Right ventricle myocardium superior (tissue), 1 donor: ENCODE measurements at regions not wholly inside any gene's neighbourhood (a gene's known extent, or its start where the extent isn't known, plus 50 kb on each side); places are given as distances from the start of the nearest gene placed in this dataset.
"Not testable (repeated sequence)": the region's sequence is repeated elsewhere in the genome, so short reads cannot be mapped to it uniquely, and the experiment has no call there.

Experiments used
- ATAC-seq: fragments of 200-7000 bp; cut with Tn5 transposase; one replicate; pipeline ENCODE4 v1.9.1; 2020; ENCODE audit warnings: mild to moderate bottlenecking; ENCODE audit not compliant: poor library complexity
- DNase-seq: peaks from one replicate; pipeline ENCODE4 v3.0.0-alpha.2; 2020
- intact Hi-C: fragments of 100-400 bp; cut with DNase I; formaldehyde crosslinking; loops from one replicate; pipeline ENCODE4 v1.11.2; 2022
- donor health status: DM: no; HTN: yes; CAD: no; lungs with severe emphysema.

DNA sequence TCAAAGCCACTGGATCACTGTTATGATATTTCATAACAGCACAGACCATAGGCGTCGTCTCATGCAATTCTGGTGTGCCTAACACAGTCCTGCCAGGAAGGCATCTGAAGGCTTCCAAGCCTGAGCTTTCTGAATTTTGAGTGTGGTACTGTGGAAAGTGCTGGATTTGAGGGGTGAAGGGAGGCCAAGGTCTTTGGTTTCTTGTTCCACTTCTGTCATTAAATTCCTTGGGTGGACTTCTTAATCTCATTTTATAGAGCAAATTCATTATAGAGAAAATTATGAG is 441.3 kb upstream of the PIK3R1 start:
- DNase-seq (no peak), ATAC-seq (peak; percentile 79)
- intact Hi-C loops: no loop called here

DNA sequence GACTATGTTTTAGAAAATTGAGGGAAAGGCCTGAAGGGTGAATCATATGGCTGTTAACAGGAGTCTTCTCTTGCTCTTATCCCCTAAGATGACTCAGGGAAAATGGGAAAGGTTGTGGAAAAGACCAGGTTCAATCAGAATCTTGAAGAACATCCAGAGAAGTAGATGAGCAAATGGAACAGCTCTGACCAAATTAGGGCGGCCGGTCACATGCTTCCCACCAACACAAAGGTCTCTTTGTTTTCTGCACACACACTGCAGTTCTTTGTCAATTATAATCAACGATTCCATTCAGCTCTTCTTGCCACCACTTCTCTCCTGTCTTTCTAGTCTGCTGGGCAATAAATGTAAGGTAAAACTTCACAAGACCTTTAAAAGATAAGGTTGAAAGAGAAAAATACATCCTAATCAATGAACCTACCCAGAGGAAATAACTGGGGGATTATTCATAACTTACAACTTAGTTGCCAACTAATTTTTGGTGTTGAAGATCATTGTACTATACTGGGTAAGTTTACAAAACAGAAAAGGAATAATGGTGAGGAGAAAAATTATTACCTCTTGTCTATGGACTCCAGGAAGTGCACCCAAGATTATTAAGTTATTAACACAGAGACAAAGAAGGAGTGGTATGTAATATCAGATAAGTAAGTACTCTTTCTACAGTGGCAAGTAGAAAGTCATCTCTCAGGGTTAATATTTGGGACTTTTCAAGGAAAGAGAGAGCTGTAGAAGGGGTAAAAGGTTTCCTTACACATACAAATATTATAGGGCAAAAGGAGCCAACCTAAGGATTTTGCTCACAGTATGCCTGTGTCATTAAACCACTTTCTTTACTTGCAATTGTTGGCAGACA is 441.9 kb upstream of the PIK3R1 start:
- intact Hi-C loops: no loop called here
- DNase-seq (peak; percentile 59), ATAC-seq (peak; percentile 92)

- intact Hi-C loops: no loop called here
- DNase-seq: no peak
- ATAC-seq: no peak
Observed at GRCh38 chr5:67771791-67772190, 443.8 kb upstream of the PIK3R1 start.

GRCh38 chr5:67771221-67771620 is 444.3 kb upstream of the PIK3R1 start:
- intact Hi-C loops: no loop called here
- ATAC-seq: no peak
- DNase-seq: no peak

DNA sequence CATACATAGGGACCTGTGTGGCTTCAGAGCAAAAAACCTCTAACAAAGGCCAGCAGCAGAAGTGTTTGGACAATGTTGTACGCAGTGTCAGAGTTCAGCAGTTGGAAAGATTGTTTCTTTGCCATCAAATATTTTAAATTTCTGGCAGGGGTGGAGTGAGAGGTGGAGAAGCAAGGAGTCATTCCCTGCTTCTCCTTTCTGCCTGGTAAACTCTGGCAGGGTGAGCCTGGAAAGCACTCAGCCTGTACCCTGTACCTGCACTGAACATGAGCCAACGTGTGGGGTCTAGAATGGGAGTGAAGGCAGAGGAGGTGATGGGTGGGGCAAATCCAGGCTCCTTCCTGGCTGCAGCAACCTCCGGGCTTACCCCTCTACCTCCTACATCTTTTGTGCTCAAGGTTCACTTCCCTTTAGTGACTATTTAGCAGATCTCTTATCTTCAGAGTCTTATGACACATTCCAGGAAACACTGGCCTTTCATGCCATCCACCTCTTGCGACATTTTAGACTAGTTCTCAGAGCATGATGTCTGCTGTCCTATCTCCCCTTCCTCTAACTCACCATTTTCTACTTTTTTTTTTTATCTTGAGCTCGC is 445.0 kb upstream of the PIK3R1 start:
- no peak for DNase-seq
- no peak for ATAC-seq
- intact Hi-C loops: no loop called here

GRCh38 chr5:67765697-67766096 is 449.9 kb upstream of the PIK3R1 start:
- no peak for ATAC-seq
- DNase-seq: no peak
- intact Hi-C loops: no loop called here

DNA sequence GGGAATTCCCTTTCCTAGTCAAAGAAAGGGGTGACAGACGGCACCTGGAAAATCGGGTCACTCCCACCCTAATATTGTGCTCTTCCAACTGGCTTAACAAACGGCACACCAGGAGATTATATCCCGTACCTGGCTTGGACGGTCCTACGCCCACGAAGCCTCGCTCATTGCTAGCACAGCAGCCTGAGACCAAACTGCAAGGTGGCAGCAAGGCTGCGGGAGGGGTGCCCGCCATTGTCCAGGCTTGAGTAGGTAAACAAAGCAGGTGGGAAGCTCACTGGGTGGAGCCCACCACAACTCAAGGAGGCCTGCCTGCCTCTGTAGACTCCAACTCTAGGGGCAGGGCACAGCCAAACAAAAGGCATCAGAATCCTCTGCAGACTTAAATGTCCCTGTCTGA is 457.8 kb upstream of the PIK3R1 start:
- intact Hi-C loops, DNase-seq, ATAC-seq: not testable (repeated sequence)

DNA sequence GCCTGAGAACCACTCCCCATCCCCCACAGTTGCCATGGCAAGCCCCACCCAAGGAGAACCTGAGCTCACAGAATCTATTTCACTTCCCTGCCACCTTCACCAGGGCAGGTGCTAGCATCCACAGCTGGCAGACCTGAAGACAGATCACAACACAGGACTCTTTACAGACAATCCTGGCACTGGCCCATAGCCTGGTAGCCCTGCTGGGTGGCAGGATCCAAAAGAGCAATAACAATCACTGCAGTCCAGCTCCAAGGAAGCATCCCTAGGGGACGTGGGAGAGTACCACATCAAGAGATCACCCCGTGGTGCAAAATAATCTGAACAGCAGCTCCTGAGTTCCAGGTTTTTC is 463.2 kb upstream of the PIK3R1 start:
- intact Hi-C loops: no loop called here
- no peak for DNase-seq
- no peak for ATAC-seq

DNA sequence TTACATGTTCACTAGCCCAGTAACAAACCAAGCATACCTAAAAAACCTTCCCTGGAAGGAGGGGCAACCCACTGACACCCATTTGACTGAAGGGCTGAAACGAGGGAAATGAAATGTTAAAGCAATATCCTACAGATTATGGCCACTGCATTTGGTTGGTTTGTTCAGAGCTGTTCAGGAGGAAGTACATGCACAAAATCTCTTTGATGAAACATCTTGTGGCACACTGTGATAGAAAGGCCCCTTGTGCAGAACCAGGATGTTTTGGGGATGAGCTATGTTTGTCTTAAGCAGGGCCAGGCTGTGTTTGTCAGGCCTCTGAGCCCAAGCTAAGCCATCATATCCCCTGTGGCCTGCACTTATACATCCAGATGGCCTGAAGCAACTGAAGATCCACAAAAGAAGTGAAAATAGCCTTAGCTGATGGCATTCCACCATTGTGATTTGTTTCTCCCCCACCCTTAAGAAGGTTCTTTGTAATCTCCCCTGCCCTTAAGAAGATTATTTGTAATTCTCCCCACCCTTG is 467.3 kb upstream of the PIK3R1 start:
- ATAC-seq: no peak
- no peak for DNase-seq
- intact Hi-C loops: no loop called here

GRCh38 chr5:67747096-67747495 is 468.5 kb upstream of the PIK3R1 start:
- DNase-seq (no peak), ATAC-seq (no peak)
- intact Hi-C loops: no loop called here

DNA sequence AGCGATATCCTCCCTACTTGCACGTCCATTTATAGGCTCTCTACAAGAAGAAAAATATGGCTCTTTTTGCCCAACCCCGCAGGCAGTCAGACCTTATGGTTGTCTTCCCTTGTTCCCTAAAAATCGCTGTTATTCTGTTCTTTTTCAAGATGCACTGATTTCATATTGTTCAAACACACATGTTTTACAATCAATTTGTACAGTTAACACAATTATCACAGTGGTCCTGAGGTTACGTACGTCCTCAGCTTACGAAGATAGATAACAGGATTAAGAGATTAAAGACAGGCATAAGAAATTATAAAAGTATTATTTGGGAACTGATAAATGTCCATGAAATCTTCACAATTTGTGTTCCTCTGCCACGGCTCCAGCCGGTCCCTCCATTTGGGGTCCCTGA is 468.9 kb upstream of the PIK3R1 start:
- ATAC-seq, intact Hi-C loops, DNase-seq: not testable (repeated sequence)

DNA sequence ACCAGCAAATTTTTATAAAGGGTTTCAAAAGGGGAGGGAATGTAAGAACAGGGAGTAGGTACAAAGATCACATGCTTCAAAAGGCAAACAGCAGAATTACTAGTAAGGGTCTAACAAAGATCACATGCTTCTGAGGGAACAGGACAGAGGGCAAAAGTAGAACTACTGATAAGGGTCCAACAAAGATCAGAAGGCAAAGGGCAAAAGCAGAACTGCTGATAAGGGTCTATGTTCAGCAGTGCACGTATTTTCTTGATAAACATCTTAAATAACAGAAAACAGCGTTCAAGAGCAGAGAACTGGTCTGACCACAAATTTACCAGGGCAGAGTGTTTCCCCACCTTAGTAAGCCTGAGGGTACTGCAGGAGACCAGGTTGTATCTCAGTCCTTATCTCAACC is 469.5 kb upstream of the PIK3R1 start:
- intact Hi-C loops: no loop called here
- no peak for ATAC-seq
- no peak for DNase-seq

GRCh38 chr5:67732921-67733320 is 482.6 kb upstream of the PIK3R1 start:
- no peak for DNase-seq
- intact Hi-C loops: no loop called here
- ATAC-seq: no peak

GRCh38 chr5:67732471-67732870 is 483.1 kb upstream of the PIK3R1 start:
- ATAC-seq: no peak
- intact Hi-C loops: no loop called here

DNA sequence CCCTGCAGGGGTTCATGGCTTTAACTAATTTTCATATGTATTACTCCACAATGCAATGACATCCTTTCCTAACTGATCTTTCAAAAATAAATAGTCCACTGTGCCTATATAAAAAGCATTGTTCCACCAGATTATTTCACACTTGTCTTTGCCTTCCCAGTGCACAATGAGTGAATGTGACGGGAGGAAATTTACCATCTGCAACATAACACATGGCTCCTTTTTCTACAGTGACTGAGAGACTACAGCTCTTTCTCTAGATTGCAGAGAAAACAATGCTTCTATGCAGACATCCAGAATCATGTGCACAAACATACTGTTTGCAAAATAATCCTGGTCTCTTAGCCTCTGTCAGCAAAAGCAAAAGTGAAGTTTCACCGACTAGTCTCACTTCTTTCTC is 483.7 kb upstream of the PIK3R1 start:
- DNase-seq: no peak
- intact Hi-C loops: no loop called here
- ATAC-seq: no peak

More at GRCh38 chr5:67732471-67732870, 483.1 kb upstream of the PIK3R1 start:
- no peak for DNase-seq

DNA sequence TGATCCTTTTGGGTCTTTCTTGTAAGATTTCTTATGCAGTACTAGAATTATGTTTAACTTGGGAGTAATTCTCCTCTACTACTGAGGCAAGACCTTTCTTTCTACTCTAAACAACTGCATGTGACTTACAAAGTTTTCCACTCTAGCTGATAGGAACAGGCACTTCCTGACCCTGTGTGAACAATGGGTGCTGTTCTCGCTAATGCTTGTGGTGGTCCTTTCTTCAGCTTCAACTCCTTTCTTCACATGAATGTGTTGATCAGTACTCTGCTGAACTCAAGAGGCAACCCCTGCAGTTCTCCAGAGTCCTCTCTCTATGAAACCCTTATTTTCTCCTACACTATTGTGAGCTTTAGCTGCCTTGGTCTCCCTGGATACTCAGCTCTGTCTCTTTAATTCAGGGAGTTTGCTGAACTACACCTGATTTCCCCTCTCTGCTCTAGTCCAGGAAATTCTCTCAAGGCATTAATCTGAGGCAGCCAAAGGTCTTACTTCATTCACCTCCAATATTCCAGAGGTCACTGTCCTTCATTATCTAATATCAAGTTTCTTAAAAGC is 484.6 kb upstream of the PIK3R1 start:
- ATAC-seq (no peak), DNase-seq (no peak)
- intact Hi-C loops: no loop called here

GRCh38 chr5:67728326-67728890 is 487.1 kb upstream of the PIK3R1 start:
- intact Hi-C loops: no loop called here
- ATAC-seq (no peak), DNase-seq (no peak)

- DNase-seq (no peak), ATAC-seq (no peak)
- intact Hi-C loops: no loop called here
Observed at GRCh38 chr5:67725604-67726003, 490.0 kb upstream of the PIK3R1 start.

GRCh38 chr5:67724412-67725135 is 491.0 kb upstream of the PIK3R1 start:
- DNase-seq (no peak), ATAC-seq (no peak)
- intact Hi-C loops: no loop called here
